ENCODE measurements at regions not wholly inside any gene's neighbourhood (a gene's known extent, or its start where the extent isn't known, plus 50 kb on each side); places are given as distances from the start of the nearest gene placed in this dataset.
A peak's percentile ranks its signal among the peaks of the same experiment; 100 is the strongest.

GRCh38 chr14:100644784-100645183 lies 57.6 kb upstream of the BEGAIN start:
- no peak for DNase-seq (ENCODE audit: low read depth)
- TF ChIP-seq CTCF (IDR thresholded peaks at IDR 0.05; ENCODE audit: insufficient read depth, low read length), result no peak
- no peak overlapping the region for H3K4me3 ChIP-seq (ENCODE audit: low read depth, low read length)

GRCh38 chr14:100645196-100645981 lies 58.2 kb upstream of the BEGAIN start:
- no peak overlapping the region for H3K4me3 ChIP-seq (ENCODE audit: low read depth, low read length)
- TF ChIP-seq CTCF (IDR thresholded peaks at IDR 0.05; ENCODE audit: insufficient read depth, low read length), result peak; percentile 85
- peak; percentile 84 for DNase-seq (ENCODE audit: low read depth)

- no peak for TF ChIP-seq CTCF (IDR thresholded peaks at IDR 0.05; ENCODE audit: insufficient read depth, low read length)
- DNase-seq (ENCODE audit: low read depth), result no peak
- no peak overlapping the region for H3K4me3 ChIP-seq (ENCODE audit: low read depth, low read length)
Measured at GRCh38 chr14:100645982-100646314, 58.7 kb upstream of the BEGAIN start.

GRCh38 chr14:100648474-100649172 lies 61.4 kb upstream of the BEGAIN start:
- DNase-seq (ENCODE audit: low read depth), result no peak
- H3K4me3 ChIP-seq (ENCODE audit: low read depth, low read length), result no peak overlapping the region
- no peak for TF ChIP-seq CTCF (IDR thresholded peaks at IDR 0.05; ENCODE audit: insufficient read depth, low read length)

GRCh38 chr14:100649173-100649519 lies 61.9 kb upstream of the BEGAIN start:
- DNase-seq (ENCODE audit: low read depth), result peak; percentile 65
- H3K4me3 ChIP-seq (ENCODE audit: low read depth, low read length), result no peak overlapping the region
- no peak for TF ChIP-seq CTCF (IDR thresholded peaks at IDR 0.05; ENCODE audit: insufficient read depth, low read length)

GRCh38 chr14:100651999-100652508 lies 64.8 kb upstream of the BEGAIN start:
- no peak overlapping the region for H3K4me3 ChIP-seq (ENCODE audit: low read depth, low read length)
- no peak for TF ChIP-seq CTCF (IDR thresholded peaks at IDR 0.05; ENCODE audit: insufficient read depth, low read length)
- DNase-seq (ENCODE audit: low read depth), result peak; percentile 62

Measured in fibroblast of the aortic adventitia (primary cell).